Activated CD4-positive, alpha-beta T cell treated with anti-CD3 and anti-CD28 coated beads, Interleukin-2, amount 10 ng/mL, durations not matched to agents 7 days and 5 days (primary cell): ENCODE measurements at regions not wholly inside any gene's neighbourhood (a gene's known extent, or its start where the extent isn't known, plus 50 kb on each side); places are given as distances from the start of the nearest gene placed in this dataset.
"Not testable (repeated sequence)": the region's sequence is repeated elsewhere in the genome, so short reads cannot be mapped to it uniquely, and the experiment has no call there.

ENCODE experiments used
- CTCF ChIA-PET: fragments of 350-600 bp; sonication (Branson Sonifier 250); formaldehyde crosslinking; loops from one replicate; lab custom pipeline; 2021; ENCODE audit warnings: antibody characterized with exemption; lab: Charles Lee
- POLR2A ChIA-PET: fragments of 350-600 bp; sonication (Branson Sonifier 250); formaldehyde crosslinking; loops from one replicate; lab custom pipeline; 2021; ENCODE audit warnings: antibody characterized with exemption; lab: Charles Lee
- DNase-seq: peaks from one replicate; pipeline ENCODE4 v3.0.0-alpha.2; 2020
- H3K27ac Mint-ChIP-seq: one replicate; pipeline ENCODE4 v1.8.0; 2021; ENCODE audit warnings: mild to moderate bottlenecking, moderate library complexity, mixed read lengths
- H3K27me3 Mint-ChIP-seq: one replicate; pipeline ENCODE4 v1.8.0; 2021; ENCODE audit warnings: mixed read lengths
- H3K36me3 Mint-ChIP-seq: one replicate; pipeline ENCODE4 v1.8.0; 2021; ENCODE audit warnings: low read depth, mixed read lengths
- H3K4me1 Mint-ChIP-seq: one replicate; pipeline ENCODE4 v1.8.0; 2021; ENCODE audit warnings: mixed read lengths
- H3K4me3 Mint-ChIP-seq: one replicate; pipeline ENCODE4 v1.8.0; 2021; ENCODE audit warnings: mild to moderate bottlenecking, moderate library complexity, mixed read lengths
- H3K9me3 Mint-ChIP-seq: one replicate; pipeline ENCODE4 v1.8.0; 2021; ENCODE audit warnings: mixed read lengths

DNA sequence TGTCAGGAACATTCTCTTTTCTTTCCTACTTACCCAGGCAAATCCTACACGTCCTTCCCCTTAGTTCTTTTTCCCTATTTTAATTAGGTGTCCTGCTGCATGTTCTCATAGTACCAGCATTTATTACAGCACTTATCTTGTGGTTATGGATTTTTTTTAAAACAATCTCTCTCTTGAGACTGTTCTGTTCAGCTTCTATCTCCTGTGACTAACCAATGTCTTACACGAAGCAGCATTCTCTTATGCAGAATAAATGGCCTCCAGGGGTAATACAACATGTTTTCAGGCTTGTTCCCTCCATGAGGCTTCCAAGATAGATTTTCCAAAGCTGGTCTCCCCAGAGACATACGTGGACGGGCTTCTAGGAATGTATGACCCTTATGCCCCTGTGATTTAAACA lies 1096.1 kb upstream of the CELF2 start:
- H3K27ac Mint-ChIP-seq, result no peak overlapping the region
- CTCF ChIA-PET, result no interaction called here
- no peak overlapping the region for H3K4me3 Mint-ChIP-seq
- H3K27me3 Mint-ChIP-seq, result no peaks in the 10 kb centered on the region
- no peak for DNase-seq
- POLR2A ChIA-PET, result no interaction called here
- H3K36me3 Mint-ChIP-seq, result no peaks in the 10 kb centered on the region
- H3K4me1 Mint-ChIP-seq, result no peaks in the 10 kb centered on the region
- no peaks in the 10 kb centered on the region for H3K9me3 Mint-ChIP-seq

DNA sequence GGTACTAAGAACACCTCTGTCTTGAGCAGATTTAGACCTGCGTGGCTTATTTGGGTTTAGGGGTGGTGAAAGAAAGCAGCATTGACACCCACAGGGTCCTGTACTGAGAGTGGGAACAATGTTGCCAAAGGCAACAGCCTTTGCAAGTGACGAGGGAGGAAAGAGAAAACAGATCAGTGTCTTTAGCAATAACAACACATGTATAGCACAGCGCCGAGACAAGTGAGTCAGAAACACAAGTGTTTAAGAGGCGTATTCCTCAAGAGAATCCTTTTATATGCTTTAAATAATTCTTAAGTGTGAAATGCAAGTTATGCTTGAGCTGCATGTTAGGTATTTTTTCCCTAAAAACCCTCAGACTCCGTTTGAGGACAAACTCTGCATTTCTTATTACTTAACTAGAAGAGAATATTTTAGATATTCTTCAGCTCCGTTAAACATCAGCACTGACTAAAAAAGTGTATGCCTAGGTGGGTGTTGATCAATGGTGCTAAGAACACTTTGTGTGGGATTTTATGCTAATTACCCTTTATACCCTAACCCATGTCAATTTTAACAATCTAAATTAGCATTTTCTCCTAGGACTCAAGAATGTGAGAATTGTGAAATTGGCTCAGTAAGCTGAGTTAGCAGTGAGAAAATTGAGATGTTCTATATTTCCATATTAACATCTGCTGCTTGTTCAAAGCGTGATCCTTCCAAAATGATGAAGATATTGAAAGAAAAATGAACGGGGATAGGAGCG lies 1095.4 kb upstream of the CELF2 start:
- Mint-ChIP-seq H3K27ac (no peak overlapping the region), H3K9me3 (no peaks in the 10 kb centered on the region), H3K4me1 (no peaks in the 10 kb centered on the region), H3K4me3 (no peak overlapping the region), H3K27me3 (no peaks in the 10 kb centered on the region), H3K36me3 (no peaks in the 10 kb centered on the region)
- no peak for DNase-seq
- ChIA-PET POLR2A (no interaction called here), CTCF (no interaction called here)

GRCh38 chr10:9926003-9926402 lies 1091.7 kb upstream of the CELF2 start:
- Mint-ChIP-seq H3K27ac (no peak overlapping the region), H3K36me3 (no peaks in the 10 kb centered on the region), H3K9me3 (no peaks in the 10 kb centered on the region), H3K4me3 (no peak overlapping the region), H3K27me3 (no peaks in the 10 kb centered on the region), H3K4me1 (no peaks in the 10 kb centered on the region)
- DNase-seq, result no peak
- CTCF ChIA-PET, result no interaction called here
- POLR2A ChIA-PET, result no interaction called here

GRCh38 chr10:9926881-9927280 lies 1090.8 kb upstream of the CELF2 start:
- H3K4me3 Mint-ChIP-seq, result no peak overlapping the region
- POLR2A ChIA-PET, result no interaction called here

DNA sequence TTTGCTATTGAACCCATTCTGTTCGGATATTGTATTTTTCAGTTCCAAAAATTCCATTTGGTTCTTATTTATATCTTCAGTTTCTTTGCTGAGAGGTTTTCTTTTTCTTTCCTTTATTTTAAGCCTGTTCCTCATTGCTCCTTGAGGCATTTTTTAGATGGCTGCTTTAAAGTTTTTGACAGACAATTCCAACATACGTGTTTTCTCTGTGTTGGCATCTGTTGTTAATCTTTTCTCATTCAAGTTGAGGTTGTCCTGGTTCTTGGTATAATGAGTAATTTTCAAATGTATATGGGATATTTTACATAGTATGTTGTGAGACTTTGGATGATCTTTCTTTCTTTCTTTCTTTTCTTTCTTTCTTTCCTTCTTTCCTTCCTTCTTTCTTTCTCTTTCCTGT lies 1078.0 kb upstream of the CELF2 start:
- POLR2A ChIA-PET, result no interaction called here
- no peak overlapping the region for H3K27ac Mint-ChIP-seq

More at GRCh38 chr10:9926881-9927280, 1090.8 kb upstream of the CELF2 start:
- H3K27ac Mint-ChIP-seq, result no peak overlapping the region
- CTCF ChIA-PET, result no interaction called here
- H3K36me3 Mint-ChIP-seq, result no peaks in the 10 kb centered on the region
- H3K27me3 Mint-ChIP-seq, result no peaks in the 10 kb centered on the region
- no peak for DNase-seq
- H3K4me1 Mint-ChIP-seq, result no peaks in the 10 kb centered on the region
- H3K9me3 Mint-ChIP-seq, result no peaks in the 10 kb centered on the region

DNA sequence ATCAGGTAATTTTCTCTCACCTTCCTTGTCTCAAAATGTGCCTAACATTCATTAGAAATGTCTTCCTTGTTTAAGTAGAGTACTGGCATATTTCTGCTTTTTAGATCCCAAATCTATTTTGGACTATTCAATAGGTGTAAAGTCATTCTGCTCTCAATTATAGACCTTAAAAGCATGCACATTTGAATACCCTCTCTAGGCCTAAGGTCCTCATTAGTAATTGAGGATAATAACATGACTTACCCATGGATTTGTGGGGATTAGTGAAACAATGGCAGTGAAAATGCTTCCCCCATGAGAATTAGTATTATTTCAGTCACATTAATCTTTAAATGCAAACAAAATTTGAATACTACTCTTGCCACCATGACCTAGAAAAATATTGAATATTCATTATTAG lies 1073.0 kb upstream of the CELF2 start:
- POLR2A ChIA-PET, result no interaction called here
- Mint-ChIP-seq H3K4me1 (no peaks in the 10 kb centered on the region), H3K4me3 (no peak overlapping the region), H3K27ac (no peak overlapping the region), H3K27me3 (no peaks in the 10 kb centered on the region), H3K9me3 (no peaks in the 10 kb centered on the region), H3K36me3 (no peaks in the 10 kb centered on the region)
- CTCF ChIA-PET, result no interaction called here
- DNase-seq, result no peak

More for the DNA sequence above, 1078.0 kb upstream of the CELF2 start:
- Mint-ChIP-seq H3K27me3 (no peaks in the 10 kb centered on the region), H3K36me3 (no peaks in the 10 kb centered on the region), H3K4me1 (no peaks in the 10 kb centered on the region), H3K9me3 (no peaks in the 10 kb centered on the region), H3K4me3 (no peak overlapping the region)
- DNase-seq, result no peak
- CTCF ChIA-PET, result no interaction called here

DNA sequence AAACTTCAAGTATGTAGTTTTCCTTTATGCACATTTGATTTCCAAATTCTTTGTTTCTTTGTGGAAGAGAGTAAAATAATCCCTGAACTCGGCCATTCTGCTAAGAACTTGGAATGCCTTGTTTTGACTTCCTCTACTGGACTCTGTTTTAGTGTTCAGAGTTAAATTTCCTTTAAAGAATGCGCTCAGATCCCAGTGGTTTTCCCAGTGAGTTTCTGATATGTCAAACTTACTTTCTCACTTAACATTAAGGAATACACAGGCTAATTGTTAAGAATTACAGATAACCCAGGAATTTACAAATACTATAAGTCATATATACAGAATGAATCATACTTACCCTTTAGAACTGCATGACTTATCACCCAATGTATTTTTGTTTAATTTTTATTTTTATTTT lies 1067.6 kb upstream of the CELF2 start:
- H3K9me3 Mint-ChIP-seq, result no peaks in the 10 kb centered on the region
- no peak overlapping the region for H3K27ac Mint-ChIP-seq
- no peak for DNase-seq
- ChIA-PET POLR2A (no interaction called here), CTCF (no interaction called here)
- no peaks in the 10 kb centered on the region for H3K36me3 Mint-ChIP-seq
- no peaks in the 10 kb centered on the region for H3K27me3 Mint-ChIP-seq
- no peaks in the 10 kb centered on the region for H3K4me1 Mint-ChIP-seq
- no peak overlapping the region for H3K4me3 Mint-ChIP-seq

- no peak overlapping the region for H3K4me3 Mint-ChIP-seq
- CTCF ChIA-PET, result no interaction called here
Measured at GRCh38 chr10:9951481-9952257, 1066.0 kb upstream of the CELF2 start.

DNA sequence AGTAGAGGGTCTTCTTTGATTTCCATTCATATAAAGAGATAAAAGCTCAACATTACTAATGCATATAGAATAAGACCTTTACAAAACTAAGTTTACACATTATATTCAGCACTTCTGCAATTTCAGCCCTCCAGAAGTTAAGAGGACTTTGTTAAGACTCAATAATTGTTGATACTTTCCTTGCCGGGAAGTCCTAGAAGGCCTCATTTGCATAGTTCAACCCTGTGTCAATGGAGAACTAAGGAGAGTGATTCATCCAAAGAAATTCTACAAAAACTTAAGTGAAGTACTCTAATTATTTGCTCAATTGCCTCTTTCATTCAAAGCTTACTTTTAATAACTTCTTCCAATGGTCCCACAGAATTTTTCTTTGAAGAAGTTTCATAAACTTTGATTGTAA lies 1060.3 kb upstream of the CELF2 start:
- ChIA-PET CTCF (no interaction called here), POLR2A (no interaction called here)
- Mint-ChIP-seq H3K9me3 (no peaks in the 10 kb centered on the region), H3K4me3 (no peak overlapping the region), H3K4me1 (no peaks in the 10 kb centered on the region), H3K27me3 (no peaks in the 10 kb centered on the region), H3K27ac (no peak overlapping the region), H3K36me3 (no peaks in the 10 kb centered on the region)
- DNase-seq, result no peak

More at GRCh38 chr10:9951481-9952257, 1066.0 kb upstream of the CELF2 start:
- DNase-seq, result no peak
- POLR2A ChIA-PET, result no interaction called here
- Mint-ChIP-seq H3K4me1 (no peaks in the 10 kb centered on the region), H3K27me3 (no peaks in the 10 kb centered on the region), H3K27ac (no peak overlapping the region), H3K36me3 (no peaks in the 10 kb centered on the region), H3K9me3 (no peaks in the 10 kb centered on the region)

GRCh38 chr10:9957876-9958275 lies 1059.8 kb upstream of the CELF2 start:
- DNase-seq, POLR2A ChIA-PET, H3K27ac Mint-ChIP-seq, H3K9me3 Mint-ChIP-seq, H3K4me3 Mint-ChIP-seq, H3K27me3 Mint-ChIP-seq, CTCF ChIA-PET, H3K36me3 Mint-ChIP-seq, H3K4me1 Mint-ChIP-seq: not testable (repeated sequence)

- Mint-ChIP-seq H3K36me3 (no peaks in the 10 kb centered on the region), H3K27me3 (no peaks in the 10 kb centered on the region), H3K27ac (no peak overlapping the region), H3K9me3 (no peaks in the 10 kb centered on the region), H3K4me1 (no peaks in the 10 kb centered on the region), H3K4me3 (no peak overlapping the region)
- ChIA-PET POLR2A (no interaction called here), CTCF (no interaction called here)
- DNase-seq, result no peak
Measured at GRCh38 chr10:9965341-9965740, 1052.3 kb upstream of the CELF2 start.

DNA sequence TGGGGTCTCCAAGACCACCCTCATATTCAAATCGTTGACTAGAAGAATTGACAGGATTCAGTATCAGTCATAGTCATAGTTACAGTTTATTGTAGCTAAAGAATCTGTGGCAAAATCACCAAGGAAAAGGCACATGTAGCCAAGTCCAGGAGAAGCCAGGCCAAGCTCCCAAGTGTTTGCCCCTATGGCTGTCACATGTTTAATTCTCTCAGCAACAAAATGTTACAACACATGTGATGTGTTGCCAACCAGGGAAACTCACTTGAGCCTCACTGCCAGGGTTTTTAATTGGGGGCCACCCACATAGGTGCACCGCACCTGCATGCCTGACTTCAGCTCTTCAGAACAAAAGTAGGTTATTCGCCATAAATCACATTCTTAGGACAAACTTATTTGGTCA lies 1030.9 kb upstream of the CELF2 start:
- no peaks in the 10 kb centered on the region for H3K36me3 Mint-ChIP-seq
- H3K9me3 Mint-ChIP-seq, result peaks cover 6% of the 10 kb centered on the region
- no peaks in the 10 kb centered on the region for H3K27me3 Mint-ChIP-seq
- CTCF ChIA-PET, result interaction anchor here (0.7 kb wide), 1 partner anchor 30 kb away, joined by 6 read pairs; no protein-coding TSS in a partner anchor
- H3K27ac Mint-ChIP-seq, result no peak overlapping the region
- POLR2A ChIA-PET, result no interaction called here
- no peak for DNase-seq
- H3K4me3 Mint-ChIP-seq, result no peak overlapping the region
- no peaks in the 10 kb centered on the region for H3K4me1 Mint-ChIP-seq

- Mint-ChIP-seq H3K4me3 (no peak overlapping the region), H3K27me3 (no peaks in the 10 kb centered on the region), H3K27ac (no peak overlapping the region), H3K4me1 (no peaks in the 10 kb centered on the region), H3K36me3 (no peaks in the 10 kb centered on the region), H3K9me3 (peaks cover 6% of the 10 kb centered on the region)
- POLR2A ChIA-PET, result no interaction called here
- DNase-seq, result no peak
- CTCF ChIA-PET, result no interaction called here
Measured at GRCh38 chr10:9987197-9987596, 1030.5 kb upstream of the CELF2 start.
